H9 (cell line): ENCODE measurements at regions not wholly inside any gene's neighbourhood (a gene's known extent, or its start where the extent isn't known, plus 50 kb on each side); places are given as distances from the start of the nearest gene placed in this dataset.

Source experiments
- DNase-seq: peaks from one replicate; pipeline ENCODE4 v3.0.0-alpha.2; 2017
- H2AFZ ChIP-seq: one replicate; pipeline ENCODE4 v1.6.1; 2013; ENCODE audit warnings: mild to moderate bottlenecking, low read length, control low read depth, moderate library complexity
- H2AK5ac ChIP-seq: 2 replicates; pipeline ENCODE4 v1.6.1; 2013; ENCODE audit warnings: low read length, control low read depth, mixed read lengths; ENCODE audit not compliant: insufficient read length
- H2BK120ac ChIP-seq: one replicate; pipeline ENCODE4 v1.6.1; 2013; ENCODE audit warnings: low read depth, mild to moderate bottlenecking, low read length, control low read depth, inconsistent platforms; ENCODE audit not compliant: poor library complexity, severe bottlenecking
- H2BK12ac ChIP-seq: 2 replicates; pipeline ENCODE4 v1.6.1; 2013; ENCODE audit warnings: low read length, control low read depth, mixed read lengths, low read depth; ENCODE audit not compliant: insufficient read length
- H2BK15ac ChIP-seq: 2 replicates; pipeline ENCODE4 v1.6.1; 2013; ENCODE audit warnings: low read depth, low read length, control low read depth
- H2BK20ac ChIP-seq: one replicate; pipeline ENCODE4 v1.6.1; 2013; ENCODE audit warnings: low read depth, mild to moderate bottlenecking, low read length, control low read depth, inconsistent platforms; ENCODE audit not compliant: poor library complexity, severe bottlenecking
- H2BK5ac ChIP-seq: 2 replicates; pipeline ENCODE4 v1.6.1; 2013; ENCODE audit warnings: low read length, control low read depth, mixed read lengths; ENCODE audit not compliant: insufficient read length
- H3K14ac ChIP-seq: 2 replicates; pipeline ENCODE4 v1.6.1; 2013; ENCODE audit warnings: low read length, control low read depth; ENCODE audit not compliant: insufficient read depth
- H3K18ac ChIP-seq: 2 replicates; pipeline ENCODE4 v1.6.1; 2013; ENCODE audit warnings: low read depth, mild to moderate bottlenecking, mixed read lengths, low read length, control low read depth; ENCODE audit not compliant: insufficient read length
- H3K23ac ChIP-seq: 2 replicates; pipeline ENCODE4 v1.6.1; 2013; ENCODE audit warnings: low read length, control low read depth, mixed read lengths, low read depth; ENCODE audit not compliant: insufficient read length
- H3K23me2 ChIP-seq: 2 replicates; pipeline ENCODE4 v1.6.1; 2013; ENCODE audit warnings: low read depth, mild to moderate bottlenecking, mixed read lengths, low read length, control low read depth; ENCODE audit not compliant: insufficient read length, poor library complexity, severe bottlenecking
- H3K27ac ChIP-seq: 2 replicates; pipeline ENCODE4 v1.5.1; 2013; ENCODE audit warnings: low read length, control low read depth, mixed read lengths, low read depth; ENCODE audit not compliant: insufficient read length
- H3K27me3 ChIP-seq: 2 replicates; pipeline ENCODE4 v1.6.1; 2013; ENCODE audit warnings: low read length, control low read depth, inconsistent platforms; ENCODE audit not compliant: insufficient read depth
- H3K4ac ChIP-seq: 2 replicates; pipeline ENCODE4 v1.6.1; 2013; ENCODE audit warnings: low read depth, mild to moderate bottlenecking, control low read depth, inconsistent platforms, low read length, moderate library complexity
- H3K4me1 ChIP-seq: 2 replicates; pipeline ENCODE4 v1.6.1; 2013; ENCODE audit warnings: low read length, control low read depth, inconsistent platforms; ENCODE audit not compliant: insufficient read depth
- H3K4me2 ChIP-seq: 2 replicates; pipeline ENCODE4 v1.6.1; 2013; ENCODE audit warnings: low read length, control low read depth, mixed read lengths; ENCODE audit not compliant: insufficient read length, insufficient read depth
- H3K56ac ChIP-seq: 2 replicates; pipeline ENCODE4 v1.6.1; 2013; ENCODE audit warnings: low read depth, mild to moderate bottlenecking, mixed read lengths, low read length, control low read depth; ENCODE audit not compliant: insufficient read length
- H3K79me1 ChIP-seq: 2 replicates; pipeline ENCODE4 v1.6.1; 2013; ENCODE audit warnings: low read depth, mild to moderate bottlenecking, moderate library complexity, low read length, control low read depth, inconsistent platforms; ENCODE audit not compliant: insufficient read depth, poor library complexity, severe bottlenecking
- H3K79me2 ChIP-seq: 2 replicates; pipeline ENCODE4 v1.6.1; 2013; ENCODE audit warnings: low read length, control low read depth, inconsistent platforms; ENCODE audit not compliant: insufficient read depth
- H3K9ac ChIP-seq: 2 replicates; pipeline ENCODE4 v1.6.1; 2013; ENCODE audit warnings: low read length, control low read depth, mixed read lengths; ENCODE audit not compliant: insufficient read length; ENCODE audit errors: extremely low read depth
- H3K9me3 ChIP-seq: one replicate; pipeline ENCODE4 v1.6.1; 2013; ENCODE audit warnings: low read depth, low read length, inconsistent platforms; ENCODE audit not compliant: control insufficient read depth
- H3T11ph ChIP-seq: one replicate; pipeline ENCODE4 v1.6.1; 2013; ENCODE audit warnings: mild to moderate bottlenecking, low read length, control low read depth, inconsistent platforms
- H4K20me1 ChIP-seq: one replicate; pipeline ENCODE4 v1.6.1; 2013; ENCODE audit not compliant: control insufficient read depth, insufficient read length, insufficient read depth
- H4K5ac ChIP-seq: 2 replicates; pipeline ENCODE4 v1.6.1; 2013; ENCODE audit warnings: low read depth, mild to moderate bottlenecking, mixed read lengths, low read length, control low read depth; ENCODE audit not compliant: insufficient read length
- H4K8ac ChIP-seq: replicated peaks from 2 replicates; pipeline ENCODE4 v1.6.1; 2013; ENCODE audit warnings: low read length, control low read depth, mixed read lengths, low read depth; ENCODE audit not compliant: insufficient read length
- H4K91ac ChIP-seq: 2 replicates; pipeline ENCODE4 v1.6.1; 2013; ENCODE audit warnings: low read depth, mild to moderate bottlenecking, moderate library complexity, mixed read lengths, low read length, control low read depth; ENCODE audit not compliant: insufficient read length
- H3K27ac Mint-ChIP-seq, 3 experiments: 2 replicates in 2 of 3; 3 replicates in 1 of 3; pipeline ENCODE4 v1.8.0; 2020 to 2021; ENCODE audit warnings: mixed read lengths in 3 of 3, mild to moderate bottlenecking in 1 of 3, moderate library complexity in 1 of 3
- H3K27me3 Mint-ChIP-seq: 2 replicates; pipeline ENCODE4 v1.8.0; 2021; ENCODE audit warnings: low read depth, mild to moderate bottlenecking, moderate library complexity, mixed read lengths
- H3K36me3 Mint-ChIP-seq, 3 experiments: 2 replicates in 2 of 3; 3 replicates in 1 of 3; pipeline ENCODE4 v1.8.0; 2020 to 2021; ENCODE audit warnings: low read depth in 3 of 3, mixed read lengths in 3 of 3; ENCODE audit not compliant: insufficient read depth in 1 of 3
- H3K4me1 Mint-ChIP-seq, 2 experiments: 2 replicates each; pipeline ENCODE4 v1.8.0; 2020; ENCODE audit warnings: mixed read lengths in 2 of 2
- H3K4me3 Mint-ChIP-seq, 2 experiments: 2 replicates in 1 of 2; 3 replicates in 1 of 2; pipeline ENCODE4 v1.8.0; 2020 to 2021; ENCODE audit warnings: mild to moderate bottlenecking in 2 of 2, mixed read lengths in 2 of 2, moderate library complexity in 1 of 2
- H3K9me3 Mint-ChIP-seq, 2 experiments: 2 replicates in 1 of 2; 3 replicates in 1 of 2; pipeline ENCODE4 v1.8.0; 2020; ENCODE audit warnings: mild to moderate bottlenecking in 2 of 2, mixed read lengths in 2 of 2, moderate library complexity in 1 of 2
- WGBS: extraction: QIAGEN DNeasy Blood & Tissue Kit; methylation state at CpG from one replicate; pipeline ENCODE4 v1.1.7; 2013; ENCODE audit warnings: missing lambda C conversion rate, low lambda C conversion rate, mixed read lengths; ENCODE audit not compliant: insufficient read length; ENCODE audit errors: extremely low coverage; 5-methylcytosine and 5-hydroxymethylcytosine counted together
- TF ChIP-seq, protein P1 (sequence below): fragments of 200-600 bp; sonication (generic); conservative IDR thresholded peaks from 3 replicates; pipeline ENCODE4 v1.8.0; 2021; ENCODE audit warnings: antibody characterized with exemption, mild to moderate bottlenecking

DNA sequence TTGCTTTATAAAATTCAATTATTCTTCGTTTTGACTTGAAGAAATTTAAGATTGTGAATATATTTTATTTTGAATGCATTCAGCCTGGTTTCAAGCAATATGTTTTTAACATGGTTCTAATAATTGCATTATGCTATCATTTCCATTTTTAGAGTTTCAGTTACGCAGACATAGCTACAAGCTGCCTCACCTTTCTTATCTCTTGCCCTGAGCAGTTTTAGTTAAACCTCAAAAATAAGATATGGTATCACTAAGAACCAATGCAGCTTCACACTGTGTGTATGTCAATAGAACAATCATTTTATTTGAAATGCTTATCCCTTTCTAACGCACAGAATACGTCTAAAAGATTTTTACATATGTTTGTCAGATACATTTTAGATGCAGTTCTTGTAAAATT is 632.6 kb upstream of the KCND2 start:
- Mint-ChIP-seq H3K4me3 (no peak overlapping the region), H3K36me3 (peaks cover 0 to 4% (median 0%) of the 10 kb centered on the region in 3 experiments; a peak in 3 of 7 replicates), H3K4me1 (no peaks in the 10 kb centered on the region), H3K27me3 (no peaks in the 10 kb centered on the region), H3K9me3 (peaks cover 0 to 8% of the 10 kb centered on the region in 2 experiments; a peak in 4 of 5 replicates), H3K27ac (no peak overlapping the region)
- Histone ChIP-seq H3K4me2 (no peak overlapping the region), H3K14ac (no peak overlapping the region), H3K56ac (no peak overlapping the region), H2BK120ac (no peak overlapping the region), H3T11ph (no peak overlapping the region), H2BK20ac (no peak overlapping the region), H2BK12ac (no peak overlapping the region), H3K4me1 (no peaks in the 10 kb centered on the region), H3K18ac (no peak overlapping the region), H3K9ac (no peak overlapping the region), H3K79me1 (no peaks in the 10 kb centered on the region), H3K27ac (no peak overlapping the region), H4K8ac (no peak overlapping the region), H2AFZ (no peak overlapping the region), H3K23me2 (no peaks in the 10 kb centered on the region), H3K79me2 (no peaks in the 10 kb centered on the region), H2BK15ac (no peak overlapping the region), H3K9me3 (no peaks in the 10 kb centered on the region), H4K91ac (no peak overlapping the region), H3K23ac (no peak overlapping the region), H2AK5ac (no peak overlapping the region), H2BK5ac (no peak overlapping the region), H3K27me3 (no peaks in the 10 kb centered on the region), H4K20me1 (no peaks in the 10 kb centered on the region), H3K4ac (no peak overlapping the region), H4K5ac (no peak overlapping the region)
- TF ChIP-seq, protein P1, sequence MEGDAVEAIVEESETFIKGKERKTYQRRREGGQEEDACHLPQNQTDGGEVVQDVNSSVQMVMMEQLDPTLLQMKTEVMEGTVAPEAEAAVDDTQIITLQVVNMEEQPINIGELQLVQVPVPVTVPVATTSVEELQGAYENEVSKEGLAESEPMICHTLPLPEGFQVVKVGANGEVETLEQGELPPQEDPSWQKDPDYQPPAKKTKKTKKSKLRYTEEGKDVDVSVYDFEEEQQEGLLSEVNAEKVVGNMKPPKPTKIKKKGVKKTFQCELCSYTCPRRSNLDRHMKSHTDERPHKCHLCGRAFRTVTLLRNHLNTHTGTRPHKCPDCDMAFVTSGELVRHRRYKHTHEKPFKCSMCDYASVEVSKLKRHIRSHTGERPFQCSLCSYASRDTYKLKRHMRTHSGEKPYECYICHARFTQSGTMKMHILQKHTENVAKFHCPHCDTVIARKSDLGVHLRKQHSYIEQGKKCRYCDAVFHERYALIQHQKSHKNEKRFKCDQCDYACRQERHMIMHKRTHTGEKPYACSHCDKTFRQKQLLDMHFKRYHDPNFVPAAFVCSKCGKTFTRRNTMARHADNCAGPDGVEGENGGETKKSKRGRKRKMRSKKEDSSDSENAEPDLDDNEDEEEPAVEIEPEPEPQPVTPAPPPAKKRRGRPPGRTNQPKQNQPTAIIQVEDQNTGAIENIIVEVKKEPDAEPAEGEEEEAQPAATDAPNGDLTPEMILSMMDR: no peak
- no peak for DNase-seq
- WGBS: no CpG with 5 or more reads among the region's 4 CpGs
